Immature natural killer cell (primary cell): ENCODE measurements at regions not wholly inside any gene's neighbourhood (a gene's known extent, or its start where the extent isn't known, plus 50 kb on each side); places are given as distances from the start of the nearest gene placed in this dataset.
A peak's percentile ranks its signal among the peaks of the same experiment; 100 is the strongest.
"Not testable (repeated sequence)": the region's sequence is repeated elsewhere in the genome, so short reads cannot be mapped to it uniquely, and the experiment has no call there.

Source experiments
- DNase-seq, 3 donors: peaks; one replicate each; pipeline ENCODE4 v3.0.0; 2022; ENCODE audit warnings: mixed read lengths in 1 of 3
- H3K27ac Mint-ChIP-seq, 6 donors: one replicate each; pipeline ENCODE4 v1.8.0; 2020; ENCODE audit warnings: mixed read lengths in 6 of 6, mild to moderate bottlenecking in 5 of 6, inconsistent platforms in 4 of 6, moderate library complexity in 3 of 6
- H3K27me3 Mint-ChIP-seq, 3 donors: one replicate each; pipeline ENCODE4 v1.8.0; 2020 to 2021; ENCODE audit warnings: low read depth in 3 of 3, mild to moderate bottlenecking in 3 of 3, mixed read lengths in 3 of 3, moderate library complexity in 3 of 3, inconsistent platforms in 1 of 3
- H3K36me3 Mint-ChIP-seq, 3 donors: one replicate each; pipeline ENCODE4 v1.8.0; 2020; ENCODE audit warnings: mixed read lengths in 3 of 3, inconsistent platforms in 2 of 3, mild to moderate bottlenecking in 2 of 3
- H3K4me1 Mint-ChIP-seq, 2 donors: one replicate each; pipeline ENCODE4 v1.8.0; 2020; ENCODE audit warnings: inconsistent platforms in 2 of 2, mild to moderate bottlenecking in 2 of 2, mixed read lengths in 2 of 2, moderate library complexity in 1 of 2
- H3K4me3 Mint-ChIP-seq, 5 donors: one replicate each; pipeline ENCODE4 v1.8.0; 2020; ENCODE audit warnings: mild to moderate bottlenecking in 5 of 5, mixed read lengths in 5 of 5, inconsistent platforms in 3 of 5, moderate library complexity in 3 of 5
- H3K9me3 Mint-ChIP-seq, 6 donors: one replicate each; pipeline ENCODE4 v1.8.0; 2020; ENCODE audit warnings: mild to moderate bottlenecking in 6 of 6, mixed read lengths in 6 of 6, inconsistent platforms in 4 of 6, moderate library complexity in 3 of 6

DNA sequence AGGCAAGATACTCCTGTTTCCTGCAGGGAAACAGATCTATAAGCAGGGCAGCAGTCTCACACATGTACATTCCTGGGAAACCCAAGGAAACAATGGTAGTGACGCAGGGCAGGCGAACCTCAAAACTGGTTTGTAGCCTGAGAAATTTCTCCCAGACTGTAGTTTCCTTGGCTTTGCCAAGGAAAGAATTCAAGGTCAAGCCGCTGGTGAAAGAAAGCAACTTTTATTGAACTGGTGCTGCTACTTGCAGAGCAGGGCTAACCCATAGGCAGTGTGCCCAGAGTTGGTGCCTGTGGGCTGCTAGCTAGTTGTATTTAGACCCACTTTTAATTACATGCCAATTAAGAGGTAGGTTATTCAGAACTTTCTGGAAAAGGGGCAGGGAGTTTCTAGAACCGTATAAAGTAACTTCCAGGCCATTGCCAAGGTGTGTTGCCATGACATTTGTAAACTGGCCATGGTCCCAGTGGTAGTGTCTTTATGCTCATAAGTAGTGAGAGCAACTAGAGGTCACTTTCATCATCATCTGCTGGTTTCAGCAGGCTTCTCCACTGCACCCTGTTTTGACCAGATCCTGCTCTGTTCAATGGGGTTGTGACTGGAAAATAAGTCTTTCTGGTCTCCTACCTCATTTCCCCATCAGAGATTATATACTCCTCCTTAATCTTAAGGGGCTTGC lies 89.7 kb downstream of the PPIAL4C start:
- H3K4me3 Mint-ChIP-seq, H3K27me3 Mint-ChIP-seq, H3K9me3 Mint-ChIP-seq, H3K4me1 Mint-ChIP-seq, DNase-seq, H3K36me3 Mint-ChIP-seq, H3K27ac Mint-ChIP-seq: not testable (repeated sequence)

- not testable (repeated sequence) for H3K4me1 Mint-ChIP-seq, H3K27ac Mint-ChIP-seq, H3K36me3 Mint-ChIP-seq, H3K4me3 Mint-ChIP-seq, DNase-seq, H3K27me3 Mint-ChIP-seq, H3K9me3 Mint-ChIP-seq
Measured at GRCh38 chr1:149674921-149675320, 91.3 kb downstream of the PPIAL4C start.

GRCh38 chr1:149677359-149677758 lies 93.7 kb downstream of the PPIAL4C start:
- H3K27ac Mint-ChIP-seq, H3K36me3 Mint-ChIP-seq, H3K4me3 Mint-ChIP-seq, H3K9me3 Mint-ChIP-seq, H3K4me1 Mint-ChIP-seq, H3K27me3 Mint-ChIP-seq, DNase-seq: not testable (repeated sequence)

- not testable (repeated sequence) for H3K4me3 Mint-ChIP-seq, H3K9me3 Mint-ChIP-seq, H3K4me1 Mint-ChIP-seq, DNase-seq, H3K27me3 Mint-ChIP-seq, H3K36me3 Mint-ChIP-seq, H3K27ac Mint-ChIP-seq
Measured at GRCh38 chr1:149686593-149687238, 95.8 kb upstream of the FCGR1A start.

GRCh38 chr1:149691399-149691798 lies 91.1 kb upstream of the FCGR1A start:
- H3K27me3 Mint-ChIP-seq, H3K4me3 Mint-ChIP-seq, H3K27ac Mint-ChIP-seq, H3K36me3 Mint-ChIP-seq, DNase-seq, H3K9me3 Mint-ChIP-seq: not testable (repeated sequence)
- H3K4me1 Mint-ChIP-seq: peaks cover 13 to 18% of the 10 kb centered on the region in 2 donors

DNA sequence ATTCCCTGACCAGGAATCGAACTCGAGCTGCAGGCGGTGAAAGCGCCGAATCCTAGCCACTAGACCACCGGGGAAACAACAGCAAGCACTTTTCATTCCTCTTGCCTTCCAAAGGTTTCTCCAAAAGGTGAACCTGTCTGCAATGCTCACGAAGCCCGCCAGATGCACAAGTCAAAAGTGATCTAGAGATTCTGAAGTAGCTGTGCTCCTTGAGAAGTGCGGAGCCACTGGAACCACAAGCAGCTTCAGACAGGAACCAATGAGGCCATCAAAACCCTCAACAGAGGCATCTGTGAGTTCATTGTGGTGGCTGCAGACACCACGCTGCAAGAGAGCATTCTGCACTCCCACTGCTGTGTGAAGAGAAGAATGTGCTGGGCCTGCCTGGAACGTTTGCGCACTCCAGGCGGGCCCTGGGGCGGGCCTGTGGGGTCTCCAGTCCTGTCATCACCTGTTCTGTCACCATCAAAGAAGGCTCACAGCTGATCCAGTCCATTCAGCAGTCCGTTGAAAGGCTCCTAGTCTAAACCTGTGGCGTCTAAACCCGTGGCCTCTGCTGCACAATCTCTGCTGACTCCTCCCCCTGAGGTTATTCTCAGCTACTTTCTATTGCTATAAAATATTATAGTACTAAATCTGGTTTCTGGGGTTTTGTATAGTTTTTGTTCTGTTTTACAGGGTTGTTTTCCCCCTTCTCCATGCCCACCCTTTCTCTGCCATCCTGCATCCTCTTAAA lies 89.5 kb upstream of the FCGR1A start:
- H3K9me3 Mint-ChIP-seq, H3K36me3 Mint-ChIP-seq, H3K27me3 Mint-ChIP-seq: not testable (repeated sequence)
- Mint-ChIP-seq H3K27ac (peak overlapping the region in 1 of 6 donors; percentile 55), H3K4me3 (peak overlapping the region in 4 of 5 donors; percentile 15 to 66 (median 44)), H3K4me1 (peaks cover 13 to 18% of the 10 kb centered on the region in 2 donors)
- DNase-seq: peak; percentile 30 to 60 (median 51)

DNA sequence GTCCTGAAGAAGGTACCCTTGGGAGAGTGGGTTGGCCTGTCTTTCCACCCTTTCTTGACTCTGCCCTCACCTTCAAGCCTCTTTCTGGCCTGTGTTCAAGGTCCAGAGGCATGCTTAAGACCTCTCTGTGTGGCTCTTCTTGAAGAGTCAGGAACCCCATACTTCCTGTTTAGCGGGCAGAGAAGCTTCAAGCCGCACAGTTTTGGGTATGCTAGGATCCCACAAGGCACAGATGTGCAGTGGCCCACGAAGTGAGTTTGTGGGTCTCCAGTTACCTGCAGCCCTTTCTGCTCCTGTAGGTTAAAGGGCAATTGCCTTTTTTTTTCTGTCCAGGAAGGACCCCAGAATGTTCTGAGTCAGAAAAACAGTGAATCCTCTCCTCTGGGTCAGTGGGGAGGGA lies 87.4 kb upstream of the FCGR1A start:
- not testable (repeated sequence) for H3K27ac Mint-ChIP-seq, H3K4me3 Mint-ChIP-seq, H3K27me3 Mint-ChIP-seq, DNase-seq, H3K9me3 Mint-ChIP-seq, H3K36me3 Mint-ChIP-seq
- peaks cover 15 to 18% of the 10 kb centered on the region in 2 donors for H3K4me1 Mint-ChIP-seq

GRCh38 chr1:149700220-149700619 lies 82.3 kb upstream of the FCGR1A start:
- not testable (repeated sequence) for H3K4me3 Mint-ChIP-seq, H3K4me1 Mint-ChIP-seq, H3K9me3 Mint-ChIP-seq, H3K27me3 Mint-ChIP-seq, H3K36me3 Mint-ChIP-seq, DNase-seq, H3K27ac Mint-ChIP-seq

- not testable (repeated sequence) for H3K36me3 Mint-ChIP-seq, H3K4me3 Mint-ChIP-seq, H3K27ac Mint-ChIP-seq, H3K9me3 Mint-ChIP-seq, H3K4me1 Mint-ChIP-seq, DNase-seq, H3K27me3 Mint-ChIP-seq
Measured at GRCh38 chr1:149700677-149701567, 81.6 kb upstream of the FCGR1A start.

DNA sequence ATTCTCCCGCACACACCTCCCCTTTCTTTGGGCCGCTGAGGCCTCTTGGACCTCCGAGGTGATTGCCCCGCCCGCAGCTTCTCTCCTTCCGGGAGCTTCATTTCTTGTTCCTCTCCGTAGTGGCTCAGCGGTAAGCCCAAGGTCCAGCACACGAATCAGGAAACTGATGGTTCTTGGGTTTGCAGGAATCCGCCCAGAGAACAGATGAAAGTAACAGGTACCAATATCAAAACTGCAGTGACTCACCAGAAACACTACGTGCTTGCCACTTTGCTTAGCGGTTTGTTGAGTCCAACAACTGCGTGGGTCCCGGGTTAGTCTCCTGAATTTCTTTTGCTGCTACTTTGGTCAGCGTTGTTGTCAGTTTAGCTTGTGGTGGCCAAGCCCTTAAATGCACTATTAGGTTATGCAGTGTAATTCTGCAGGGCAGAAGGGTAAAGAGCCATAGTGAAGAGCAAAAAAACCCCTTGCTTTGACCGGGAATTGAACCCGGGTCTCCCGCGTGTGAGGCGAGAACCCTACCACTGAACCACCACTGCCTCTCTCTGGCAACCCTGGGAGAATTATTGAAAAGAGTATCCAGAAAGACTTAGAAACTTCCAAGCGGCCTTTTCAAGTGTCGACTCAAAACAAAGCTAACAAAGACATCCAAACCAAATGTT lies 74.2 kb upstream of the FCGR1A start:
- not testable (repeated sequence) for H3K36me3 Mint-ChIP-seq, H3K4me1 Mint-ChIP-seq, H3K9me3 Mint-ChIP-seq, H3K27me3 Mint-ChIP-seq
- DNase-seq: peak; percentile 65 to 77 (median 75)
- Mint-ChIP-seq H3K27ac (peak overlapping the region; percentile 84 to 97 (median 87)), H3K4me3 (peak overlapping the region; percentile 74 to 83 (median 83))

DNA sequence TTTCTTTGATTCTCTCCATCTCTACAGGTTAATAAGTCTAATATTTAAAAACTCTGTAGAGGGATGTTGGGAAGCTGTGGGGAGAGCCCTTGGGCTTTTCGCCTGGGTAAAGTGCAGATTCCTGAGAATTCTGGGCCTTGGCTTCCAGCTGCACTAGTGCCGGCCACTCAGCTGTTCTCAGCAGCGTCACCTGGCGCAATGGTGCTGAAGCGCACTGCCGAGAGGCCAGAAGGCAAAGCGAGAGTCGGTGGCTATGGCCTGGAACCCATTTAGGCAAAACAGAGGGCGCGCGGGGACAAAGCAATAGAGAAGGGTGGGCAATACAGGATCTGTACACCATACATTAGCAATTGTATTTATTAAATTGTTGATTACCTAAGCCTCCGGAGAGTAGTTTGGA lies 70.8 kb upstream of the FCGR1A start:
- H3K27ac Mint-ChIP-seq, H3K27me3 Mint-ChIP-seq, H3K4me3 Mint-ChIP-seq, H3K9me3 Mint-ChIP-seq, H3K4me1 Mint-ChIP-seq, H3K36me3 Mint-ChIP-seq, DNase-seq: not testable (repeated sequence)

DNA sequence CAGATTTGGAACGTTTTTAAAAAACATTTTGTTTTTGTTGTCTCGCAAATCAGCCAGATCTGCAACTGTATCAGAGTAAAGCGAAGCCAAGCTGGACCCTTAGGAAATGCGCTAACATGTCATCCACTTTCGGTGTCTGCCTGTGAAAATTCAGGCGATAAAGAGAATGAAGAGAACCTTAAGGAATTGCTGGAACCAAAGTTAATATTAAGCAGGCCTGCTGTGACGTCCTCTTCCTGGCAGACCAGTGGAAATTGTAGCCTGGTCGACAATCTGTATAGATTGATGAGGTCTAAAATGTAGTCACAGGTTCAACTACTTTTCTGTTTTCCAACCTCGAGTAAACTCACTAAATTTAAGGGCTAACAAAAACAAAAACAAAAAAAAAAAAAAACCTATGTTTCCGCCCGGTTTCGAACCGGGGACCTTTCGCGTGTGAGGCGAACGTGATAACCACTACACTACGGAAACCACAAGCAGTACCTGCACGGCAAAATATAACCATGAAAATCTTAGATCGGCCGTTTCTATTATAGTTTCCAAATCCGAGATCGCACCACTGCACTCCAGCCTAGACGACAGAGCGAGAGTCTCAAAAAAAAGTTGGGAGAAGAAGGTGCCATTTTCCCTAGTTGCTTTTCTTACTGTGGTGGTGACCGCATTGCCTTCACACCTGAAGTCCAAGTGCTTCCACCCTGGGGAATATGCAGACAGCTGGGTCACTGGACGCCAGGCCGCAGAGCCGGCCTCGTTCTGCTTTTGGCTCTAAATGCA lies 70.2 kb upstream of the FCGR1A start:
- H3K27ac Mint-ChIP-seq, H3K9me3 Mint-ChIP-seq, H3K27me3 Mint-ChIP-seq, H3K4me1 Mint-ChIP-seq, H3K36me3 Mint-ChIP-seq: not testable (repeated sequence)
- DNase-seq: peak in 2 of 3 donors; percentile 31 to 47
- H3K4me3 Mint-ChIP-seq: peak overlapping the region in 1 of 5 donors; percentile 35

GRCh38 chr1:149713513-149713912 lies 69.0 kb upstream of the FCGR1A start:
- H3K36me3 Mint-ChIP-seq, H3K4me1 Mint-ChIP-seq, H3K9me3 Mint-ChIP-seq, H3K4me3 Mint-ChIP-seq, H3K27me3 Mint-ChIP-seq, DNase-seq, H3K27ac Mint-ChIP-seq: not testable (repeated sequence)
